HG03469 (cell line): ENCODE measurements at regions not wholly inside any gene's neighbourhood (a gene's known extent, or its start where the extent isn't known, plus 50 kb on each side); places are given as distances from the start of the nearest gene placed in this dataset.
"Not testable (repeated sequence)": the region's sequence is repeated elsewhere in the genome, so short reads cannot be mapped to it uniquely, and the experiment has no call there.

Experiments used
- ATAC-seq: cut with Tn5 transposase; IDR thresholded peaks from one replicate; pipeline ENCODE4 v1.9.1; 2021; ENCODE audit warnings: mild to moderate bottlenecking, moderate library complexity, moderate number of reproducible peaks; ENCODE audit not compliant: unreplicated experiment

DNA sequence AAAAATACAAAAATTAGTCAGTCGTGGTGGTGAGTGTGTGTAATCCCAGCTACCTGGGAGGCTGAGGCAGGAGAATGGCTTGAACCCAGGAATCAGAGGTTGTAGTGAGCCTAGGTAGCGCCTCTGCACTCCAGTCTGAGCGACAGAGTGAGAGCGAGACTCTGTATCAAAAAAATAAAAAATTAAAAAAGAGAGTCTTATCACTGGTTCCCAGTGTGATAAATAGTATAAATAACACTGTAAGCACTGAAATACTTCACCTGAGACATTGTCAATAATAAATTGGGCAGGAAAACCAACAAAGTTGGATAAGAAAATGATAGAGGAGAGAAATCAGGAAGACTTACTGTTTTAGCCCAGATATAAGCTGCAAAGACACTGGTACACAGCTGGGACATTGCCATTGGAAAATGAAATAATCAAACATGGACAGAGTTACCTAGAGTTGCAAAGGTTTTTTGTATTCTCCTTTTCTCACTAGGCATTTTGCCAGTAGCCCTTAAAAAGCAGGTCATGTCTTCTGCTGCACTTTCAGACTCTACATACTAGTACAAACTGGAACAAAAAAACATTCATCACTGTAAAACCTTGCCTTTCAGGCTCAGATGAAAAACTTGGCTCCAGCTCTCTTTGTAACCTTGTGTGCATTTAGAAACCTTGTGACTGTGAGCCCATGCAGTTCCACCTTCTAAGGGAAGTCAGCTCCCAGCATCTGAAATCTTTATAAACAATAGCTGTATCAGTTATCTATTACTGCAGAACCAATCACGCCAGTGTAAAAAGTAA lies 55.0 kb upstream of the PPP1R2C start:
- no peak for ATAC-seq

DNA sequence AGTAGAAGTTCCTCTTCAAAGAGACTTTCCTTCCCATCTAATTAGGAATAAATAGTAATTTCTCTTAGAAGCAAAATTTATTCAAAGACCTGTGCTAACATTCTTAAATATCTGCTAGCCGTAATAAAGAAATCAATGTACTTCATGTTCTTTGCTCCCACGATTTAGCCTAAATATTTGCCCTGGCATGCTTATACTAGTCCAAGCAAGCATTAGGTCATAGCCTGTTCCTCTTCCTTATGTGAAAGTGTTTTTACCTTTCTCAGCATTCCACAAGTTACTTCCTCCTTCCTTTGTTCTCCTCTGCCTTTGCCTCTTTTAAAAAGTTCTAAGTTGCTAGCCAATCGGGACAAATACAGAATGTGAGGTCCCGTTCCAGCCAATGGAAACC lies 55.6 kb upstream of the PPP1R2C start:
- ATAC-seq, result not testable (repeated sequence)

DNA sequence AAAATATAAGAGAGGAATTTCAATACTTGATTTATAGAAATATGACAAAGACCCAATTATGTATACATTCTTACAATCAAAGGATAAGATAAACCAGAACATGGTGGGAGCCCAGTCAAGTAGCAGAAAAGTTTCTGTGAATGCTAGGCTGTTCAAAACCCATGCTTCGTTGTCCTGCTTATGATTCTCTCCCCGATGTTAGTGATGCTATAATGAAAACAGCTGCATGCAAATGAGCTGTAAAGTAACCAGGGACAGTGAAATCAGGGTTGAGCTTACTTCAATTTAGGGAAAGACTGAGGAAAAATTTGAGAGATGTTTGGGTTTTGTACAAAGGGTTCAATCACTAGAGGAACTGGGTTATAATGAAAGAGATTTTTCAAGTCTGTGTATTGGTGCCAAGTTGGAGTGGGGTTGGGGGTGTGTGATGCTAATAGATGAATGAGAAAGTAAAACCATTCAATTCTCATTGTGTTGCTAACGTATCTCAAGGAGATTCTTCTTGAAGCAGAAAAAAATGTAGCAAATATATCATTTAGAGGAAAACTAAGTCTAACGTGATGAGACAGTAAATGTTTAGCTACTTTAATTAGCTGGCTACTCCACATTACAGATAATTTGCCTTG lies 59.3 kb upstream of the PPP1R2C start:
- no peak for ATAC-seq

DNA sequence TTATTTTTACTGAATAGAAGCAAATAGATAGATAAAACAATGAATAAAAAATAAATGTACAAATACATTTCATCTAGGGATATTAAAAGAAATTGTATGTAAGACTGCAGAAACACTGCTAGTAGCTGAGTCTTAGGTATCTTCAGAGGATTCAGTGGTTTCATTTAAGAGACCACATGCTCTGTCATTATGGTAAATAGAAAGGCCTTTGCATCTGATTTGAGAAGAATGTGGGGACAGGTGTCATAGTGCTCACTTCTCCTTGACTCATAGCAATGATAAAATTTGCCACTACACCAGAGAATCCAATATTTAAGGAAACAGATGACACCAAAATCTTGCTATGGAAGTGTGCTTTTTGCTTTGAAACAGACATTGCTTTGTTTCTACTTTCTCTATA lies 59.8 kb upstream of the PPP1R2C start:
- ATAC-seq, result no peak

DNA sequence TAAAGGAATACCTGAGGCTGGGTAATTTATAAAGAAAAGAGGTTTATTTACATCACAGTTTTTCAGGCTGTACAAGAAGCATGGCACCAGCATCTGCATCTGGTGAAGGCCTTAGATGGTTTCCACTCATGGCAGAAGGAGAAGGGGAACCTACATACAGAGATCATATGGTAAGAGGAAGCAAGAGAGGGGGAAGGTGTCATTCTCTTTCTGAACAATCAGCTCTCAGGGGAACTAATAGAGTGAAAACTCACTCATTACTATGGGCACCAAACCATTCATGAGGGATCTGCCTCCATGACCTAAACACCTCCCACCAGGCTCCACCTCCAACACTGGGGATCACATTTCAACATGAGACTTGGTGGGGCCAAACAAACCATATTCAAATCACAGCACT lies 61.7 kb upstream of the PPP1R2C start:
- no peak for ATAC-seq

DNA sequence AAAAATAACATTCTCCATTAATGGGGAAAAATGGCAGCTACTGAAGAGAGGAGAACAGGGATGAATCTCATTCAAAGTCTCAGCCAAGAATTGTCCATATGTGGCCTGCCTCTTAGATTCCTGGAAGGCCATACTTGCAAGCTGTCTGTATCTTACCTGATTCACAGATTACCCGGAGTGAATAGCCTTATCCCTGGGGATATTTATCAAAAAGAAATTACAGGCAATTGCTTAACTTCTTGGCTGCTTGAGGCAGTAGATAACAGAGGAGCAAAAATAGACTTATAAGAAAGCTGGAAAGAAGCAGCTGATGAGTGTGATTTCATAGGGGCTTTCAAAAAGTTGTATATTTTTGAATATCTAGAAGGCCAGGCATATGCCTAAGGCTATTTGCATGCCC lies 68.8 kb upstream of the PPP1R2C start:
- ATAC-seq, result no peak

DNA sequence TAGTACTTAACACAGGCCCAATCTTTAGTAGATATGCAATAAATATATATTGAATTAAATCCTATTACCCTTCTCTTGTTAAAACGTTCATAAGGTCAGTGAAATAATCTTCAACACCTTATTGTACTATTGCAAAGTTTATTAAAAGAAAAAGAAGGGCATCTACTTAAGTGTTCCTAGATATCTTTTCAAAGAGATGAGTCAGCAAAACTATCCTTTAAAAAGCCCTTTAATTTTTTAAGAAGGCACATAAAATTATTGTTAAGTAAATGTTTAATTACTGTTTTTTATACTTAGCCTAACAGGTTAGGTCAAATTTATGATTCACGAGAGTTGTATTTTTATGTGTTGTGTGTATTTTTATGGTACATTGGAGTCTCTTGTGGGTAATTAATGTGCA lies 77.3 kb upstream of the PPP1R2C start:
- no peak for ATAC-seq

DNA sequence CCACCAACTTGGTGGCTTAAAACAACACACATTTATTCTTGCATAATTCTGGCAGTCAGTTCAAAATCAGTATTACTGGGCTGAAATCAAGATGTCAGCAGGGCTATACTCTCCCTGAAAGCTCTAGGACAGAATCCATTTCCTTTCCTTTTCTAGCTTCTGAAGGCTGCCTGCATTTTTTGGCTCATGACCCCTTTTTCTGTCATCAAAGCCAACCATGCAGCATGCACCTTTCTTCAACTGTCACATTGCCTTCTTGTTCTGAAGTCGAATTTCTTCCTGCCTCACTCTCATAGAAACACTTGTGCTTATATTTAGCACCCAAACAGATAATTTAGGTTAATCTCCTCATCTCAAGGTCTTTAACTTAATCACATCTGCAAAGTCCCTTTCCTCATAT lies 79.8 kb upstream of the PPP1R2C start:
- no peak for ATAC-seq

DNA sequence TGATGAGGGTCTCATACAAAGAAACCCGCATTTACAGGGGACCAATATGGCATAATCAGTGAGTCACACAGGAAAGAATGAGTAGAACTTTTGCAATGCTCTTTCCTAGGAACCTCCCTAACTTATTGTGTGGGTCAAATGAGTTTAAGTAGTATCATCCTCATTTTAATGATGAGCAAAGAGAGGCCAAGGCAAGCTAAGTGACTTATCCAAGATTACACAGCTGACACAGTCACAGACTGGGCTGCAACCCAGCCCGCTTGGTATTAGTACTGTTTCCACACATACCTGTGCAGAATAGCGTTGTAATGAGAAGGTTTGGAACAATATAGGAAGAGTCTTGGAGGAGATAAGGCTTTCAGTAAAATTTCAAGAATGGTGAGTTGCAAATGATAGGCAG lies 91.0 kb upstream of the PPP1R2C start:
- no peak for ATAC-seq

DNA sequence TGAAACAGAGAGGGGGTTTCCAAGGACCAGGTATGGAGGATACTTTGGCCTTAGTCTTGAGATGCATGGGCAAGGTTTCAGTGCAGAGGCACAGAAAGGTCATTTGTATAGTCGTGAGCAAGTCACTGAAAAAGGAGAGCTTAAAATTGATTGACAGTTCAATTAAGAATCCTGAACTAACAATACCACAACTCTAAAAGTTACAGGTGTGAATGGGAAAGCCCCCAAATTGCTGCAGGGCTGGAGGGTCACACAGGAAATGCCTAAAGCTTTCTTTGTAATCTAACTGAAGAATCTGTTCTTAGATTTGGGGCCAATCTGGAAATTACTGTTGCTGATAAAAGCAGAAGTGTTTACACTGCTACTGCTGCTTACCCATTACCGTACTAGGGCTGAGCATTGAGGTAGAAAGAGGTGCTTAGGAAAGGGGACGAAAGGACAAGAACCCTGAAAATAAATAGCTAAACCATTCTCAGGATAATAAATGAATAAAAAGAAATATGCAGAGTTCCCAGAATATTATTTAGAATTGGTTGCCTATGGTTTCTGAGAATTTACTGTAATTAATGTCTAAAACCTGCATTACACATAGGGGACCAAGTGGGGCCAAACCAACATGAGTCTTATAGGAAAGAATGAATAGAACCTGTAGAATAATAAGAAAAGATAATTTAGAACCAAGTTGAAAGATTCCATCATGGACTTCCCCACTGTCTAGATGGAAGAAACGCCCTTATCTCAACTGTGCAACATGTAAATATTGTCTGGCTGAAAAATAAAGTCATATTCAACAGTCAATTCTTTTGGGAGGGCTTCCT lies 91.9 kb upstream of the PPP1R2C start:
- peak; percentile 88 for ATAC-seq

DNA sequence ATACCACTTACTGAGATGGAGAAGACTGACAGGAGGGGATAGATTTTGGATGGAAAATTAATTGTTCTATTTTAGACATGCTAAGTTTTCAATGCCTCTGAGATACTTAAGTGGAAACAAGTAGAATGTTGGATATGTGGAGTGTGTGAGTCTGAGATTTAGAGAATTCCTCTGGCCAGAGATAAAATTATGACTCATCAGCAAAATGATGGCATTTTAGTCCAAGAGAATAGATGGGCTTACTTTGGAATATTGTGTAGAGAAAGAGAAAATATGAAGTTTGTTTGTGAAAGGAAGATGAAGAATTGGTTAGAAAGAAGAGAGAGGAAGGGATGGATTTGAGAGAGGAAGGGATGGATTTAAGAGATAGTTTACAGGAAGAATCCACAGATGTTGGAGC lies 108.6 kb upstream of the PPP1R2C start:
- ATAC-seq, result no peak

DNA sequence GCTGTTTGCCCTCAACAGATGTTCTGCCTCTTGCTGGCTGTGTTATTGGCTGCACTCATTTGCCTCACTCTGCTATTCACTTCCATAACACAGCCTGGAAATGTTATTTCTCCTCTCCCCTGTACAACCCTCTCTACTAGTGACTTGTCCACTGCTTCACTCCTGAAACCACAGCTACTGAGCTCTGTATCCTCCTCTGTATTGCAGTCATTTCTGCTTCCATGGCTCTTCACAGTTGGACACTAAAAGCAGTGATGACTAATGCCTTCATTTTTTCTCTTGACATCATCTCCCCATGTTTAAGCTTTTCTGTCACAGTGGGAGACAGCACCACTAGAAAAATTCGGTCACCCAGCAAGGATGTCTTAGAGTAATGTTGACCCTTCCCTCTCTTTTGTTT lies 123.0 kb upstream of the PPP1R2C start:
- ATAC-seq, result no peak

DNA sequence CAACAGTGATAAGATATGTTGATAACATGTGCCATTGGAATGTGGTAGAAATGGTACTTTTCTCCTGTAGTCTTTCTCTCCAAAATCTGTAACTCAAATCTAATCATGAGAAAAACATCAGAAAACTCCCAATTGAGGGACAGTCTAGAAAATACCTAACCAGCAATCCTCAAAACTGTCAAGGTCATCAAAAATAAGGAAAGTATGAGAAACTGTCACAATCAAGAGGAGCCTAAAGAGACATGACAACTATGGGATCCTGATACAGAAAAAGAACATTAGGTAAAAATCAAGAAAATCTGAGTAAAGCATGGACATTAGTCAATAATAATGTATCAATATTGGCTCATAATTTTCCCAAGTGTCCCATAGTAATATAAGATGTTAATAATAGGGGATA lies 124.5 kb upstream of the PPP1R2C start:
- ATAC-seq, result no peak

DNA sequence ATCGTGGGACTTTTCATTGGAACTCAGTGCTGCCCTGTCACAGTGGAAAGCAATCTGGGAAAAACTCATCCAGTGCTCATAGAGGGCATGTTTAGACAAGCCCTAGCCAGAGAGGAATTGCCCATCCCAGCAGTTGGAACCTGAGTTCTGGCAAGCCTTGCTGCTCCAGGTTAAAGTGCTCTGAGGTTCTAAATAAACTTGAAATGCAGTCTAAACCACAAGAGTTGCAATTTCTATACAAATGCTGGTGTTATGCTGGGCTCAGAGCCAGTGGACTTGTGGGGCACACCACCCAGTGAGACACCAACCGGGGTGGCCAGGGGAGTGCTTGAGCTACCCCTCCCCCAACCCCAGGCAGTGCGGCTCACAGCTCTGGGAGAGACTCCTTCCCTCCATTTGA lies 142.8 kb upstream of the PPP1R2C start:
- ATAC-seq, result no peak

DNA sequence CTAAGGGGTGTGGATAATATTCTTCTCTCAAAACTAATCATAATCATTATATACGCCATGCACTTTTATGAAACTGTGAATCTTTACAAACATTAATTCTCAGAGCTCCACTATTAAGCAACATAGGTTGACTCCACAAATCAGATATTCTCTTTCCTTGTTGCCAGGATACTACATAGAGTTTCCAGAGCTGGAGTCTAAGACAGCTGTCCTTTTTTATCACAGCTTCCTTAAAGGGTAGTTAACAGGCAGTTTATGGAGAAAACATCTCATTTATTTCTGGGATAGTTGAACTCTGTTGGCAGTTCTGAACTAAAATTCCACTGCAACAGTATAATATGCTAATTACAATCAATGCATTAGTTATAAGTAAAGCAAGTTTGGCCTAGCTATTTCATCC lies 152.1 kb upstream of the PPP1R2C start:
- ATAC-seq, result no peak

DNA sequence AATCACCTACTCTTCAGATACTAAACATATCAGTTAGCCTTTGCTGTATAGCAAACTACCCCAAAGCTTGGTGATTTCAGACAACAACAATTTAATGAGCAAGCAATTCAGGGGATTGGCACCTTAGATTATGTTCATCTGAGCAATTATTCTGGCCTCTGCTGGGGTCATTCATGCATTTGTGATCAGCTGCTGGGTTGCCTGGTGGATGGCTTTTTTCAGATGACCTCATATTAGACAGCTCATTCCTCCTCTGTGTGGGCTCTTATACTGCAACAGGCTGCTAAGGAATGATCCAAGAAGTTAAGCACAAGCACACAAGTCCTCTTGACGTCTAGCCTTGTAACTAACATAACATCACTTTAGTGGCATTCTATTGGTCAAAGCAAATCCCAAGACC lies 153.0 kb upstream of the PPP1R2C start:
- ATAC-seq, result no peak

DNA sequence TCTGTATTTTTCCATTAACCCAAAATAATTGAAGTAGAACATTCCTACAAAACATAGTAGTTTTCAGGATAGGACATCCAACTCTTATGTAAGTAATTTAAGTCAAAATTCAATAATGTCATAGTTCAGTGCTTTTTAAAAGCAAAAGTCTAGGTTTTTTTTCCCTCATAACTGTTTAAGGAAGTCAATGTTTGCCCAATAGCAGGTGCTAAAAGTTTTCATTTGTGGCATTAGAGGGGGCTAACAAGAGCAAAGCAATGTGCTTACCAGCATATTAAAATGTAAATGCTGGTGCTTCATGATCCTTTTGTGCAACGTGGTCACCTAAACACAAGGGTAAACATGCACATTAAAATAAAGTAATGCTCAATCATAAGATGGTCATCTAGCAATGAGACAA lies 155.2 kb upstream of the PPP1R2C start:
- no peak for ATAC-seq

DNA sequence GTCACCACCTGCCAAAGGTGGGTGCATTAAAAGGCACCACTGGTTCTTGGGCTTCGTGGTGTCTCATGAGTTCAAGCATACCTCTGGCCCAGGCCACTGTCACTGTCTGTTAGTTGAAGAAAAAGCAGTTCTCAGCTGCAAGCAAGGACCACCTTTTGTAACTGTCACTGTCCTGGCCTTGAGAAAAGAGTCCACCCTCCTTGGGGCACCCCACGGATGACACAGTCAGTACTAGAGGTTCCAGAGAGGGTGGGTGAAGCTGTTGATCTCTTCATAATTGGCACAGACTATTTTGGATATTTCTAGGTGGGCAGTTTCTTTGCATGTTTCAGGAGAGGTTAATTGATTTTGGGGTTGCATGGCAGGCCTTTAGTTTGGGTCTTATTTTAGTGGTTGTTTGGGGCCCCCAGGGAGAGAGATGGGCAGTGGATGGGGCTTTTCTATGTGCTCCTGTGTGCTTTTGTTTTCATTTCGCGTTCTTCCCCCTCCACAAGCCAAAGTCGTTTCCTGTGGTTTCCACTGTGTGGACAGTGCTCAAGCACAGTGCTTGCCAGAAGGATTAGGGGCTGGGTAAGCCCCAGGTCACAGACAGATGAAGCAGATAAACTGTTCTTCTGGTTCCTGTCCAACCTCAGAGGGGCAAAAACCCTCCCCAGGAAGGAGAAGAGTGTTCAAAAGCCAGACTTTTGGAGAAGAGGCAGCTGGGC lies 156.2 kb upstream of the PPP1R2C start:
- ATAC-seq, result peak; percentile 91

DNA sequence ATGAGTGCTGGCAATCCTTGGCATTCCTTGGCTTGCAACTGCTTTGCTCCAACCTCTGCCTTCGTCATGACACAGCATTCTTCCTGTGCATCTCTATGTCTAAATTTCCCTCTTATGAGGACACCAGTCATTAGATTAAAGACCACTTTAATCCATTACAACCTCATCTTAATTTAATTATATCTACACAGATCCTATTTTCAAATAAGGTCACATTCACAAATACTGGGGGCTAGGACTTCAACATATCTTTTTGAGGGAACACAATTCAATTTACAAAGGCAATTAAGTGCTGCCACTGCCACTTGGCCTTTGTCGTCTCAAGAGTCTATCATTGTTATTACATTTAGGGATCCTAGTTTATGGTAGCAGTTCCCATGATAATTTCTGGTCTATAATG lies 163.7 kb upstream of the PPP1R2C start:
- no peak for ATAC-seq

DNA sequence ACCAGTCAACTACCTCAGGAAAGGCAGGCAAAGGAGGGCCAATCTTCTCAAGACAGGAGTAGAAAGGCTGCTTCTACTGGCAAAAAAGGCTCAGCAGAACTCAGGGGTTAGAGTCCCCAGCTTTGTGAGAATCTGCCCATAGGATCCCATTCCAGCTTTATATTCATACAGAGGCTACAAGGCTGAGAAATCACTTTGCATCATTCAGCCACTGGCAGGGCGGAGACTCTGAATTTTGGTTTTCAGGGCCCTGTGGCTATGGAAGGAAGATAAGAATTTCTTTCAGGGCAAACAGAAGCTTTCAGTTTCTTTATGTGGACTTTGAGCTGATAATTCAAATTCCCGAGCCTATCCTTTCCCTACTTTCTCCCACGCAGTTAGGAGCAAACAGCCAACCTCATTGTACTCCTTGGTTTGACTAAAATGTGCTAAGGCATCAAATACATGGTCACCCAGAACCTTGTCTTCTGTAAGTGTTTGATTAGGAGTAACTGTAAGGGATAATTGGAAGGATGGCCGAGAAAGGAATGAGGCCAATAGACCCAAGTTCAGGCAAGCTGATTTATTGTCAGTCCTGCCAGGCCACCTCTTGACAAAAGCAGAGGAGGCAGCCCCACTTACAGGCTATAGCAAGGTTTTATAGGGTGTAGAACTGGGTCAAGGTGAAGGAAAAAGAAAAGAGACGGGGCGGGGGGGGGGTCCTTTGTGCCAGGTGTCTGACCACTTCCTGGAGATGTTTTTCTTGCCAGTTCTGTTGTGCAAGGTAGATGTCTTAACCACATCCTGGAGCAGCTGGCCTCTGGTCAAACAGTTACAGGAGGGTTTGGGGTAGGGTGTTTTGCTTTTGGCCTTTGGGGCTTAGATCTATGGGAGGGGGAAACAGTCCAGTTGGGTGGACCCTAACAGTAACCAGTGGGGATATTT lies 165.3 kb upstream of the PPP1R2C start:
- ATAC-seq, result no peak
